GOT3 (cell line): ENCODE measurements at regions not wholly inside any gene's neighbourhood (a gene's known extent, or its start where the extent isn't known, plus 50 kb on each side); places are given as distances from the start of the nearest gene placed in this dataset.
"Not testable (repeated sequence)": the region's sequence is repeated elsewhere in the genome, so short reads cannot be mapped to it uniquely, and the experiment has no call there.

Experiments
- DNase-seq: peaks from one replicate; lab custom pipeline; 2025; ENCODE audit warnings: mixed read lengths; lab: John Stamatoyannopoulos, UW

- DNase-seq: no peak
Observed at GRCh38 chr13:40340368-40341095, 325.9 kb downstream of the FOXO1 start.

- no peak for DNase-seq
Observed at GRCh38 chr13:40341096-40341471, 325.4 kb downstream of the FOXO1 start.

- no peak for DNase-seq
Observed at GRCh38 chr13:40341501-40341900, 324.9 kb downstream of the FOXO1 start.

GRCh38 chr13:40342461-40342860, 324.0 kb downstream of the FOXO1 start:
- DNase-seq: no peak

GRCh38 chr13:40342901-40343300, 323.5 kb downstream of the FOXO1 start:
- DNase-seq: no peak

GRCh38 chr13:40343550-40344269, 322.7 kb downstream of the FOXO1 start:
- no peak for DNase-seq

- no peak for DNase-seq
Observed at GRCh38 chr13:40344270-40345148, 321.9 kb downstream of the FOXO1 start.

- no peak for DNase-seq
Observed at GRCh38 chr13:40345149-40345514, 321.3 kb downstream of the FOXO1 start.

GRCh38 chr13:40345654-40346372, 320.6 kb downstream of the FOXO1 start:
- no peak for DNase-seq

- DNase-seq: no peak
Observed at GRCh38 chr13:40346592-40346991, 319.8 kb downstream of the FOXO1 start.

- DNase-seq: no peak
Observed at GRCh38 chr13:40348096-40348679, 318.3 kb downstream of the FOXO1 start.

- no peak for DNase-seq
Observed at GRCh38 chr13:40350283-40350992, 316.0 kb downstream of the FOXO1 start.

- DNase-seq: no peak
Observed at GRCh38 chr13:40351537-40352379, 314.7 kb downstream of the FOXO1 start.

GRCh38 chr13:40352380-40352778, 314.1 kb downstream of the FOXO1 start:
- DNase-seq: no peak

- no peak for DNase-seq
Observed at GRCh38 chr13:40352802-40353562, 313.5 kb downstream of the FOXO1 start.

- DNase-seq: no peak
Observed at GRCh38 chr13:40355126-40355724, 311.2 kb downstream of the FOXO1 start.

GRCh38 chr13:40356011-40356410, 310.4 kb downstream of the FOXO1 start:
- DNase-seq: no peak

- DNase-seq: not testable (repeated sequence)
Observed at GRCh38 chr13:40356458-40356857, 310.0 kb downstream of the FOXO1 start.

- DNase-seq: no peak
Observed at GRCh38 chr13:40362502-40362901, 303.9 kb downstream of the FOXO1 start.
